Fibroblast of the aortic adventitia (primary cell): ENCODE measurements at regions not wholly inside any gene's neighbourhood (a gene's known extent, or its start where the extent isn't known, plus 50 kb on each side); places are given as distances from the start of the nearest gene placed in this dataset. TPM values are rescaled to one million over a fixed set of nuclear protein-coding genes. Genes with fewer than 3 reads are reported as not detected.

Experiments
- DNase-seq: peaks from one replicate; pipeline ENCODE4 v3.0.0-alpha.2; 2010; ENCODE audit warnings: low read depth
- H3K4me3 ChIP-seq: 2 replicates; pipeline ENCODE4 v1.5.1; 2011; ENCODE audit warnings: low read depth, mild to moderate bottlenecking, control low read depth, low read length, moderate library complexity
- small RNA-seq: library from RNA; depleted of rRNA; stranded (forward); fragments of <200 nt; gene quantifications from one replicate; pipeline ENCODE3, GENCODE V24; 2012
- TF ChIP-seq, protein P1 (sequence below): IDR thresholded peaks from 2 replicates; pipeline ENCODE4 v1.5.1; 2011; ENCODE audit warnings: mild to moderate bottlenecking, low read length, control low read depth, inconsistent platforms; ENCODE audit not compliant: insufficient read depth

GRCh38 chr9:104022083-104022482 is 72.0 kb upstream of the SMC2 start:
- no peak overlapping the region for H3K4me3 ChIP-seq
- no peak for DNase-seq
- TF ChIP-seq, protein P1, sequence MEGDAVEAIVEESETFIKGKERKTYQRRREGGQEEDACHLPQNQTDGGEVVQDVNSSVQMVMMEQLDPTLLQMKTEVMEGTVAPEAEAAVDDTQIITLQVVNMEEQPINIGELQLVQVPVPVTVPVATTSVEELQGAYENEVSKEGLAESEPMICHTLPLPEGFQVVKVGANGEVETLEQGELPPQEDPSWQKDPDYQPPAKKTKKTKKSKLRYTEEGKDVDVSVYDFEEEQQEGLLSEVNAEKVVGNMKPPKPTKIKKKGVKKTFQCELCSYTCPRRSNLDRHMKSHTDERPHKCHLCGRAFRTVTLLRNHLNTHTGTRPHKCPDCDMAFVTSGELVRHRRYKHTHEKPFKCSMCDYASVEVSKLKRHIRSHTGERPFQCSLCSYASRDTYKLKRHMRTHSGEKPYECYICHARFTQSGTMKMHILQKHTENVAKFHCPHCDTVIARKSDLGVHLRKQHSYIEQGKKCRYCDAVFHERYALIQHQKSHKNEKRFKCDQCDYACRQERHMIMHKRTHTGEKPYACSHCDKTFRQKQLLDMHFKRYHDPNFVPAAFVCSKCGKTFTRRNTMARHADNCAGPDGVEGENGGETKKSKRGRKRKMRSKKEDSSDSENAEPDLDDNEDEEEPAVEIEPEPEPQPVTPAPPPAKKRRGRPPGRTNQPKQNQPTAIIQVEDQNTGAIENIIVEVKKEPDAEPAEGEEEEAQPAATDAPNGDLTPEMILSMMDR: no peak

DNA sequence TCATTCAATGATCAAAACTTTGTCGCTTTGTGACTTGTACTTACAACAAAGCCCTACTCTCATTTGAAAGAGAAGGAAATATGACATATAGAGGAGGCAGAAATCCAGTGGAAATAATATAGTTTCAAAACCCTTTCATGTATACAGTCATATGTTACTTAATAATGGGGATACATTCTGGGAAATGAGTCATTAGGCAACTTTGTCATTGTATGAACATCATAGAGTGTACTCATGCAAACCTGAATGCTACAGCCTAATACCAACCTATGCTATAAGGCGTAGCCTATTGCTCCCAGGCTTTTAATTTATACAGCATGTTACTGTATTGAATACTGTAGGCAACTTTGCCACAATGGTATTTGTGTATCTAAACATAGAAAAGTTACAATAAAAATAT is 69.0 kb upstream of the SMC2 start:
- DNase-seq: no peak
- TF ChIP-seq, protein P1: no peak

DNA sequence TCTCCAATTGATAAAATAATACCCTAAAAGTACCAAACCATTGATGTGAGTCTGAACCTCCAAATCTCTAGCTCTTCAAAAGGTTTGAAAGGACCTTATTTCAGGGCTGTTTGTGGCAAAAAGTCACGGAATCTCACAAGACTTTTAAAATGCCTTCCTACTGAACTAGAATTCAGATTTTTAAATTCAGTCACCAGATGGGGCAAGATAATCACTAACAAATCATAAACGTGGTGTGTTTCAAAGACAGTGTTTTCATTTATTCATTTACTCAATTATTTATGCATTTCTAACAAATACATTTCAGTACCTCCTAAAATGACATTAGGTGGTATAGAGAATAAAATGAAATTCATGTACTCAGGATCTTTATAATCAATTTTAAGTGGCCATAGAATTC is 68.2 kb upstream of the SMC2 start:
- TF ChIP-seq, protein P1: peak; percentile 24
- DNase-seq: peak; percentile 51
- H3K4me3 ChIP-seq: no peak overlapping the region

More for the DNA sequence above, 69.0 kb upstream of the SMC2 start:
- H3K4me3 ChIP-seq: no peak overlapping the region

- TF ChIP-seq, protein P1: no peak
- no peak for DNase-seq
- no peak overlapping the region for H3K4me3 ChIP-seq
Measured at GRCh38 chr9:104027295-104027694, 66.8 kb upstream of the SMC2 start.

DNA sequence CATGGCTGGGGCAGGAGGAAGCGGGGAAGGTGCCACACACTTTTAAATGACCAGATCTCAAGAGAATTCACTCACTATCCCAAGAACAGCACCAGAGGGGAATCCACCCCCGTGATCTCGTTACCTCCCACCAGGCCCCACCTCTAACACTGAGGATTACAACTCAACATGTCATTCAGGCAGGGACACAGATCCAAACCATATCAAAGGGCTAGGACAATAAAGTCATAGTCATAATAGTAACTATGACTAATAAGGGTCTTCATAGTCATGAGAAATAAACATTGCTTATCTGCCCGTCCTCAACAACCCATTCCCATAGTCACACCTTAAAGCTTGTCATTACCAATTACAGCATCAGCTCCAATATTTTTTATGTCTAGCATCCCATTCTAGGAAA is 65.3 kb upstream of the SMC2 start:
- no peak for DNase-seq
- no peak overlapping the region for H3K4me3 ChIP-seq
- TF ChIP-seq, protein P1: no peak

Small RNA genes lying in the stretch of these regions (small RNA-seq; reads per million reads assigned to genes)
- gene RNA5SP291: not detected
